PC-3 (cell line): ENCODE measurements at regions not wholly inside any gene's neighbourhood (a gene's known extent, or its start where the extent isn't known, plus 50 kb on each side); places are given as distances from the start of the nearest gene placed in this dataset.

Experiments
- ATAC-seq: fragments of 200-7000 bp; cut with Tn5 transposase; 2 replicates; pipeline ENCODE4 v1.9.1; 2020; ENCODE audit warnings: mild to moderate bottlenecking, moderate library complexity
- BruUV-seq: library from RNA; stranded (reverse); fragments of 400-500 nt; replicated peaks from 2 replicates; lab custom pipeline; 2021; lab: Mats Ljungman, UMichigan
- CTCF ChIA-PET: fragments of 300-600 bp; sonication (Branson Sonifier 250); formaldehyde crosslinking; loops from one replicate; lab custom pipeline; 2022; ENCODE audit warnings: antibody characterized with exemption; lab: Charles Lee
- POLR2A ChIA-PET: fragments of 300-600 bp; sonication (Branson Sonifier 250); formaldehyde crosslinking; loops from one replicate; lab custom pipeline; 2022; ENCODE audit warnings: antibody characterized with exemption; ENCODE audit not compliant: unreplicated experiment; lab: Charles Lee
- DNase-seq: peaks from one replicate; pipeline ENCODE4 v3.0.0-alpha.2; 2015
- H2AFZ ChIP-seq: fragments of 300-600 bp; sonication (generic); 2 replicates; pipeline ENCODE4 v1.6.0; 2016; ENCODE audit warnings: antibody characterized with exemption, low read length
- H3F3A ChIP-seq: fragments of 300-600 bp; sonication (generic); one replicate; pipeline ENCODE4 v1.6.0; 2017; ENCODE audit warnings: antibody characterized with exemption, low read length, control low read depth, mild to moderate bottlenecking; ENCODE audit not compliant: unreplicated experiment
- H3K27ac ChIP-seq: fragments of 300-600 bp; sonication (generic); 2 replicates; pipeline ENCODE4 v1.5.1; 2016; ENCODE audit warnings: mild to moderate bottlenecking, low read length
- H3K27me3 ChIP-seq: fragments of 300-600 bp; sonication (generic); 2 replicates; pipeline ENCODE4 v1.6.1; 2016; ENCODE audit warnings: low read length, mixed read lengths
- H3K36me3 ChIP-seq: fragments of 300-600 bp; sonication (generic); 2 replicates; pipeline ENCODE4 v1.6.1; 2016; ENCODE audit warnings: low read depth, mixed run types, low read length, mixed read lengths
- H3K4me1 ChIP-seq: fragments of 300-600 bp; sonication (generic); 2 replicates; pipeline ENCODE4 v1.5.1; 2016; ENCODE audit warnings: low read length; ENCODE audit not compliant: insufficient read depth
- H3K4me2 ChIP-seq: fragments of 300-600 bp; sonication (generic); 2 replicates; pipeline ENCODE4 v1.6.0; 2016; ENCODE audit warnings: low read length
- H3K4me3 ChIP-seq: fragments of 300-600 bp; sonication (generic); 2 replicates; pipeline ENCODE4 v1.5.1; 2016; ENCODE audit warnings: mild to moderate bottlenecking, low read length, mixed read lengths
- H3K79me2 ChIP-seq: fragments of 300-600 bp; sonication (generic); 2 replicates; pipeline ENCODE4 v1.6.1; 2017; ENCODE audit warnings: low read length, mixed read lengths
- H3K9ac ChIP-seq: fragments of 300-600 bp; sonication (generic); 2 replicates; pipeline ENCODE4 v1.6.0; 2016; ENCODE audit warnings: mild to moderate bottlenecking, low read length
- H3K9me2 ChIP-seq: fragments of 300-600 bp; sonication (generic); replicated peaks from 2 replicates; pipeline ENCODE4 v1.6.1; 2016; ENCODE audit warnings: mixed run types, low read length, mixed read lengths
- H3K9me3 ChIP-seq: fragments of 300-600 bp; sonication (generic); 2 replicates; pipeline ENCODE4 v1.6.1; 2016; ENCODE audit warnings: low read length, mixed read lengths
- H4K20me1 ChIP-seq: fragments of 300-600 bp; sonication (generic); 2 replicates; pipeline ENCODE4 v1.6.1; 2016; ENCODE audit warnings: low read length, mixed read lengths
- CTCF ChIP-seq: fragments of 300-600 bp; sonication (generic); conservative IDR thresholded peaks from 2 replicates; pipeline ENCODE4 v1.5.1; 2017; ENCODE audit warnings: antibody characterized with exemption, low read depth, mild to moderate bottlenecking, low read length
- EZH2 ChIP-seq: fragments of 300-600 bp; sonication (generic); IDR thresholded peaks from one replicate; pipeline ENCODE4 v1.6.1; 2017; ENCODE audit warnings: antibody characterized with exemption, mild to moderate bottlenecking, low read length; ENCODE audit not compliant: unreplicated experiment
- EZH2phosphoT487 ChIP-seq: fragments of 300-600 bp; sonication (generic); IDR thresholded peaks from 2 replicates; pipeline ENCODE4 v1.6.1; 2018; ENCODE audit warnings: mild to moderate bottlenecking, antibody characterized with exemption, low read length, borderline replicate concordance
- intact Hi-C: fragments of 100-400 bp; cut with micrococcal nuclease; formaldehyde crosslinking; loops from 2 replicates; pipeline ENCODE4 v1.9.0; 2023

GRCh38 chr14:99324291-99324690 is 52.3 kb upstream of the BCL11B start:
- no peaks in the 10 kb centered on the region for H3K79me2 ChIP-seq
- H3K9me3 ChIP-seq = no peaks in the 10 kb centered on the region
- ChIA-PET CTCF (no interaction called here), POLR2A (no interaction called here)
- H3K4me1 ChIP-seq = no peaks in the 10 kb centered on the region
- H3K4me2 ChIP-seq = no peak overlapping the region
- H4K20me1 ChIP-seq = no peaks in the 10 kb centered on the region
- TF ChIP-seq EZH2phosphoT487 = no peak
- TF ChIP-seq CTCF = no peak
- TF ChIP-seq EZH2 = no peak
- no peak overlapping the region for H2AFZ ChIP-seq
- H3K4me3 ChIP-seq = no peak overlapping the region
- no peak overlapping the region for H3K9ac ChIP-seq
- no peak overlapping the region for H3K27ac ChIP-seq
- H3K9me2 ChIP-seq = no peaks in the 10 kb centered on the region
- H3K27me3 ChIP-seq = peaks cover 31% of the 10 kb centered on the region
- no TSS peak for BruUV-seq
- DNase-seq = no peak
- no peaks in the 10 kb centered on the region for H3K36me3 ChIP-seq
- no peak for ATAC-seq
- H3F3A ChIP-seq = no peaks in the 10 kb centered on the region
- intact Hi-C loops = no loop called here

DNA sequence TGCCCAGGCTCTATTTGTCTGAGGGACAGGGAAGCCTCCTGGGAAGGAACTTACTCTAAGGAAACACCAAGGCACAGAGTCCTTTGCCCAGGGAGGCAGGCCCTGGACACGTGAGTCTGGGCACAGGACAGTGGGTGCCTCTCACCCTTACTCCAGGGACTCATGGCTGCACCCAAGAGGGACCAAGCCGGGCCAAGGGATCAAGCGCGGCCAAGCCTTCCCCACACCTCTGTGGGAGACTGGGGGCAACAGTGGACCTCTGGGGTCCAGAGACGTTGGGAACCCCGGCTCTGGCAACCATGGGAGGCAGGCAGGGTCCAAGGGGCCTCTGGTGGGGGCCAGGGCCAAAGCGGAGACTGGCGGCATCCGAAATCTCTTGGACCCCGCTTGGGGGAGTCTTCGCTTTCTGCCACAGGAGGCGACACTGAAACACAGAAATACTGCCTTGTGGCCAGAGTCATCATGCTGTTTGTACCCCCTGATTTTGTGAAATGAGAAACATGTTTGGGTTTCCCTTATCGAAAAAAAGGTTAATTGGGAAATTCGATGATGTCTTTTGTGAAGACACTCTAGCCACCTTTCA is 51.7 kb upstream of the BCL11B start:
- intact Hi-C loops = no loop called here

More for the DNA sequence above, 51.7 kb upstream of the BCL11B start:
- H2AFZ ChIP-seq = no peak overlapping the region
- no peak overlapping the region for H3K9ac ChIP-seq
- ChIA-PET POLR2A (no interaction called here), CTCF (no interaction called here)
- H3K36me3 ChIP-seq = no peaks in the 10 kb centered on the region
- H3K4me3 ChIP-seq = no peak overlapping the region
- BruUV-seq = no TSS peak
- no peak for TF ChIP-seq EZH2
- TF ChIP-seq EZH2phosphoT487 = no peak
- no peak for TF ChIP-seq CTCF
- H4K20me1 ChIP-seq = no peaks in the 10 kb centered on the region
- no peaks in the 10 kb centered on the region for H3K9me3 ChIP-seq
- no peaks in the 10 kb centered on the region for H3F3A ChIP-seq
- H3K27ac ChIP-seq = no peak overlapping the region
- DNase-seq = no peak
- no peaks in the 10 kb centered on the region for H3K79me2 ChIP-seq
- peaks cover 27% of the 10 kb centered on the region for H3K27me3 ChIP-seq
- H3K4me2 ChIP-seq = no peak overlapping the region
- no peaks in the 10 kb centered on the region for H3K9me2 ChIP-seq
- H3K4me1 ChIP-seq = no peaks in the 10 kb centered on the region
- no peak for ATAC-seq
